GM21528 (cell line): ENCODE measurements at regions not wholly inside any gene's neighbourhood (a gene's known extent, or its start where the extent isn't known, plus 50 kb on each side); places are given as distances from the start of the nearest gene placed in this dataset.
A peak's percentile ranks its signal among the peaks of the same experiment; 100 is the strongest.
"Not testable (repeated sequence)": the region's sequence is repeated elsewhere in the genome, so short reads cannot be mapped to it uniquely, and the experiment has no call there.

ENCODE experiments used
- ATAC-seq: cut with Tn5 transposase; IDR thresholded peaks from one replicate; pipeline ENCODE4 v1.9.1; 2021; ENCODE audit warnings: mild to moderate bottlenecking, moderate library complexity; ENCODE audit not compliant: unreplicated experiment, low FRiP score

- no peak for ATAC-seq
Observed at GRCh38 chr2:207321514-207321913, 155.8 kb upstream of the KLF7 start.

- no peak for ATAC-seq
Observed at GRCh38 chr2:207324001-207324400, 158.3 kb upstream of the KLF7 start.

GRCh38 chr2:207327513-207327912 lies 161.8 kb upstream of the KLF7 start:
- no peak for ATAC-seq

GRCh38 chr2:207328944-207329386 lies 163.2 kb upstream of the KLF7 start:
- ATAC-seq: peak; percentile 55

- peak; percentile 33 for ATAC-seq
Observed at GRCh38 chr2:207330912-207331311, 165.2 kb upstream of the KLF7 start.

GRCh38 chr2:207331674-207332073 lies 165.9 kb upstream of the KLF7 start:
- ATAC-seq: no peak

GRCh38 chr2:207332480-207333212 lies 166.9 kb upstream of the KLF7 start:
- ATAC-seq: peak; percentile 35

GRCh38 chr2:207333599-207334300 lies 168.0 kb upstream of the KLF7 start:
- no peak for ATAC-seq

GRCh38 chr2:207334301-207334623 lies 168.5 kb upstream of the KLF7 start:
- peak; percentile 4 for ATAC-seq

- ATAC-seq: peak; percentile 35
Observed at GRCh38 chr2:207334624-207335371, 169.1 kb upstream of the KLF7 start.

- no peak for ATAC-seq
Observed at GRCh38 chr2:207337234-207338219, 171.8 kb upstream of the KLF7 start.

GRCh38 chr2:207338220-207338607 lies 172.5 kb upstream of the KLF7 start:
- no peak for ATAC-seq

GRCh38 chr2:207338610-207339009 lies 172.9 kb upstream of the KLF7 start:
- ATAC-seq: no peak

GRCh38 chr2:207341112-207341750 lies 175.5 kb upstream of the KLF7 start:
- no peak for ATAC-seq

- ATAC-seq: no peak
Observed at GRCh38 chr2:207341804-207342203, 176.1 kb upstream of the KLF7 start.

- ATAC-seq: not testable (repeated sequence)
Observed at GRCh38 chr2:207344596-207345394, 179.0 kb upstream of the KLF7 start.

- ATAC-seq: no peak
Observed at GRCh38 chr2:207351171-207351570, 178.6 kb upstream of the CREB1 start.

GRCh38 chr2:207352978-207353671 lies 176.6 kb upstream of the CREB1 start:
- no peak for ATAC-seq
